HEK293 (cell line): ENCODE measurements at regions not wholly inside any gene's neighbourhood (a gene's known extent, or its start where the extent isn't known, plus 50 kb on each side); places are given as distances from the start of the nearest gene placed in this dataset.

Source experiments
- KLF16 ChIP-seq: fragments of 450-650 bp; formaldehyde crosslinking; IDR thresholded peaks from 2 replicates; pipeline ENCODE4 v1.5.1; 2017; ENCODE audit warnings: missing biosample characterization, missing genetic modification characterization
- TF ChIP-seq, protein P1 (sequence below): fragments of 450-650 bp; formaldehyde crosslinking; IDR thresholded peaks from 2 replicates; pipeline ENCODE4 v1.5.1; 2016; ENCODE audit warnings: missing biosample characterization, missing genetic modification characterization

DNA sequence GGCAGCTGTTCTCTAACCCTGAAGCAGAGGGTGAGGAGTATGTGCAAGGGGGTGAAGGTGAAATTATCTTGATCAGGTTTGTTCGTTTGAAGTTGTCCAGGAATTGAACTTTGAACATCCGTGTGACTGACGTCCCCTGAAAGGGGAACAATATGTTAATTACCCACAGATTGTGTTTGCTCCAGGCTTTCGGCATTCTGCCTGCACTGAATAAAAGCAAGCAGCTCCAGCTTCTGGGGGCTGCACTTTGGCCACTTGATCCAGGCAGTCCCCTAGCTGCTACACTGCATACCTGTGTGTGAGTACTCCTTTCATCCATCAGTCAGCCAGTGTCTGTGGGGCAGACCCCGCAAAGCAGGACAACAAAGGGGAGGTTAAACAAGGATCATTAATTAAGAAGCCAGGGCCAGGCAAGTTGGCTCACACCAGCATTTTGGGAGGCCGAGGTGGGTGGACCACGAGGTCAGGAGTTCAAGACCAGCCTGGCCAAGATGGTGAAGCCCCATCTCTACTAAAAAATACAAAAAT, 104.8 kb upstream of the BTN3A2 start:
- no peak for TF ChIP-seq KLF16 (tag by site-specific recombination)
- TF ChIP-seq, protein P1, sequence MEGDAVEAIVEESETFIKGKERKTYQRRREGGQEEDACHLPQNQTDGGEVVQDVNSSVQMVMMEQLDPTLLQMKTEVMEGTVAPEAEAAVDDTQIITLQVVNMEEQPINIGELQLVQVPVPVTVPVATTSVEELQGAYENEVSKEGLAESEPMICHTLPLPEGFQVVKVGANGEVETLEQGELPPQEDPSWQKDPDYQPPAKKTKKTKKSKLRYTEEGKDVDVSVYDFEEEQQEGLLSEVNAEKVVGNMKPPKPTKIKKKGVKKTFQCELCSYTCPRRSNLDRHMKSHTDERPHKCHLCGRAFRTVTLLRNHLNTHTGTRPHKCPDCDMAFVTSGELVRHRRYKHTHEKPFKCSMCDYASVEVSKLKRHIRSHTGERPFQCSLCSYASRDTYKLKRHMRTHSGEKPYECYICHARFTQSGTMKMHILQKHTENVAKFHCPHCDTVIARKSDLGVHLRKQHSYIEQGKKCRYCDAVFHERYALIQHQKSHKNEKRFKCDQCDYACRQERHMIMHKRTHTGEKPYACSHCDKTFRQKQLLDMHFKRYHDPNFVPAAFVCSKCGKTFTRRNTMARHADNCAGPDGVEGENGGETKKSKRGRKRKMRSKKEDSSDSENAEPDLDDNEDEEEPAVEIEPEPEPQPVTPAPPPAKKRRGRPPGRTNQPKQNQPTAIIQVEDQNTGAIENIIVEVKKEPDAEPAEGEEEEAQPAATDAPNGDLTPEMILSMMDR: no peak
